H1 (cell line): ENCODE measurements at regions not wholly inside any gene's neighbourhood (a gene's known extent, or its start where the extent isn't known, plus 50 kb on each side); places are given as distances from the start of the nearest gene placed in this dataset.

Experiments
- CTCF ChIA-PET: fragments of 300-600 bp; sonication (Branson Sonifier 250); formaldehyde crosslinking; loops from one replicate; lab custom pipeline; 2021; ENCODE audit not compliant: partially characterized antibody; lab: Charles Lee
- POLR2A ChIA-PET: fragments of 300-600 bp; sonication (Branson Sonifier 250); formaldehyde crosslinking; loops from one replicate; lab custom pipeline; 2021; ENCODE audit warnings: inconsistent platforms; ENCODE audit not compliant: partially characterized antibody; lab: Charles Lee
- DNase-seq, 2 experiments: peaks; one replicate each; pipeline versions ENCODE4 v3.0.0 to v3.0.0-alpha.2; 2010 to 2022; ENCODE audit warnings: low spot score in 2 of 2, low read depth in 1 of 2, mixed read lengths in 1 of 2
- FAIRE-seq: peaks from 2 replicates; lab custom pipeline; 2011; peaks lifted over from hg19 to GRCh38; lab: Jason Lieb, UNC
- H2AFZ ChIP-seq: 2 replicates; pipeline ENCODE4 v1.8.1; 2012; ENCODE audit warnings: low read length, inconsistent platforms
- H2AK5ac ChIP-seq: 2 replicates; pipeline ENCODE4 v1.6.1; 2013; ENCODE audit warnings: low read depth, low read length
- H2BK120ac ChIP-seq: replicated peaks from 2 replicates; pipeline ENCODE3; 2013; ENCODE audit warnings: low read depth, low read length, inconsistent platforms
- H2BK12ac ChIP-seq: 2 replicates; pipeline ENCODE4 v1.6.1; 2013; ENCODE audit warnings: low read depth, low read length
- H2BK15ac ChIP-seq: 2 replicates; pipeline ENCODE4 v1.6.1; 2013; ENCODE audit warnings: low read length
- H2BK20ac ChIP-seq: 2 replicates; pipeline ENCODE4 v1.6.1; 2013; ENCODE audit warnings: low read length
- H2BK5ac ChIP-seq: 2 replicates; pipeline ENCODE4 v1.6.1; 2013; ENCODE audit warnings: low read depth, low read length
- H3K14ac ChIP-seq: 2 replicates; pipeline ENCODE4 v1.6.1; 2013; ENCODE audit warnings: inconsistent platforms; ENCODE audit not compliant: insufficient read length
- H3K18ac ChIP-seq: 2 replicates; pipeline ENCODE4 v1.6.1; 2013; ENCODE audit warnings: low read length; ENCODE audit errors: extremely low read depth
- H3K23ac ChIP-seq: 2 replicates; pipeline ENCODE4 v1.6.1; 2013; ENCODE audit warnings: inconsistent platforms; ENCODE audit not compliant: insufficient read length
- H3K23me2 ChIP-seq: 2 replicates; pipeline ENCODE4 v1.6.1; 2013; ENCODE audit warnings: low read depth, low read length
- H3K27ac ChIP-seq: 2 replicates; pipeline ENCODE4 v1.6.1; 2011; ENCODE audit warnings: low read depth, low read length, inconsistent platforms
- H3K27me3 ChIP-seq, 4 experiments: replicated peaks in 1 of 4; 1 replicate in 1 of 4; 2 replicates in 3 of 4; pipeline versions ENCODE4 v1.6.1 to v1.8.1; 2011 to 2013; ENCODE audit warnings: low read length in 3 of 4, mild to moderate bottlenecking in 3 of 4, inconsistent platforms in 2 of 4, mixed read lengths in 2 of 4, moderate library complexity in 1 of 4; ENCODE audit not compliant: control insufficient read depth in 3 of 4, insufficient read depth in 3 of 4; ENCODE audit errors: extremely low read depth in 1 of 4
- H3K36me3 ChIP-seq, 4 experiments: 2 replicates each; pipeline versions ENCODE4 v1.6.1 to v1.8.1; 2011 to 2013; ENCODE audit warnings: mild to moderate bottlenecking in 4 of 4, low read length in 3 of 4, moderate library complexity in 2 of 4, control low read depth in 1 of 4, inconsistent platforms in 1 of 4; ENCODE audit not compliant: insufficient read depth in 4 of 4, control insufficient read depth in 2 of 4
- H3K4ac ChIP-seq: replicated peaks from 2 replicates; pipeline ENCODE3; 2013; ENCODE audit warnings: low read length, low read depth, mixed read lengths, inconsistent platforms; ENCODE audit not compliant: insufficient read length
- H3K4me1 ChIP-seq, 4 experiments: replicated peaks in 1 of 4; 1 replicate in 1 of 4; 2 replicates in 3 of 4; pipeline versions ENCODE4 v1.6.1 to v1.8.1; 2011 to 2013; ENCODE audit warnings: low read length in 3 of 4, inconsistent platforms in 2 of 4, mixed read lengths in 1 of 4; ENCODE audit not compliant: insufficient read depth in 4 of 4, control insufficient read depth in 3 of 4
- H3K4me2 ChIP-seq, 2 experiments: 2 replicates each; pipeline versions ENCODE4 v1.6.1 to v1.8.1; 2011 to 2013; ENCODE audit warnings: low read depth in 2 of 2, low read length in 2 of 2, control low read depth in 1 of 2, inconsistent platforms in 1 of 2, mild to moderate bottlenecking in 1 of 2; ENCODE audit not compliant: insufficient read depth in 1 of 2
- H3K4me3 ChIP-seq, 4 experiments: fragments of 200-600, 300-600 bp in 1 of 4; sonication (generic), shearing (Covaris generic), sonication (Bioruptor Twin) in 1 of 4; 2 replicates each; pipeline versions ENCODE4 v1.5.1 to v1.8.1; 2011 to 2016; ENCODE audit warnings: low read length in 4 of 4, low read depth in 3 of 4, control low read depth in 2 of 4, inconsistent platforms in 2 of 4, mild to moderate bottlenecking in 2 of 4, mixed read lengths in 1 of 4, moderate library complexity in 1 of 4; ENCODE audit not compliant: insufficient read depth in 2 of 4; ENCODE audit errors: extremely low read depth in 1 of 4
- H3K56ac ChIP-seq: replicated peaks from 2 replicates; pipeline ENCODE3; 2013; ENCODE audit warnings: low read depth, mild to moderate bottlenecking, mixed read lengths, low read length, inconsistent platforms; ENCODE audit not compliant: insufficient read length
- H3K79me1 ChIP-seq: 2 replicates; pipeline ENCODE4 v1.6.1; 2013; ENCODE audit warnings: low read depth, low read length, control low read depth
- H3K79me2 ChIP-seq, 2 experiments: 2 replicates each; pipeline versions ENCODE4 v1.6.1 to v1.8.1; 2012 to 2013; ENCODE audit warnings: low read length in 2 of 2, mild to moderate bottlenecking in 2 of 2, inconsistent platforms in 1 of 2; ENCODE audit not compliant: insufficient read depth in 2 of 2, control insufficient read depth in 1 of 2
- H3K9ac ChIP-seq, 4 experiments: replicated peaks in 1 of 4; 1 replicate in 1 of 4; 2 replicates in 3 of 4; pipeline versions ENCODE4 v1.6.1 to v1.8.1; 2011 to 2013; ENCODE audit warnings: low read depth in 3 of 4, low read length in 3 of 4, control low read depth in 2 of 4, mild to moderate bottlenecking in 2 of 4, moderate library complexity in 2 of 4, inconsistent platforms in 1 of 4; ENCODE audit errors: extremely low read depth in 1 of 4
- H3K9me3 ChIP-seq, 2 experiments: 2 replicates each; pipeline versions ENCODE4 v1.6.1 to v1.8.1; 2012 to 2013; ENCODE audit warnings: mild to moderate bottlenecking in 2 of 2, moderate library complexity in 2 of 2, control low read depth in 1 of 2, inconsistent platforms in 1 of 2, low read depth in 1 of 2, low read length in 1 of 2, mixed read lengths in 1 of 2; ENCODE audit not compliant: insufficient read depth in 2 of 2
- H4K20me1 ChIP-seq, 2 experiments: replicated peaks in 1 of 2; 2 replicates each; pipeline versions ENCODE3 to v1.8.1; 2011 to 2013; ENCODE audit warnings: inconsistent platforms in 2 of 2, low read length in 2 of 2, mild to moderate bottlenecking in 1 of 2; ENCODE audit not compliant: insufficient read depth in 2 of 2, control insufficient read depth in 1 of 2
- H4K5ac ChIP-seq: 2 replicates; pipeline ENCODE4 v1.6.1; 2013; ENCODE audit warnings: low read length, low read depth, mixed read lengths, inconsistent platforms; ENCODE audit not compliant: insufficient read length
- H4K8ac ChIP-seq: 2 replicates; pipeline ENCODE4 v1.8.0; 2013; ENCODE audit warnings: mild to moderate bottlenecking, moderate library complexity, low read length, inconsistent platforms; ENCODE audit not compliant: insufficient read depth; ENCODE audit errors: extremely low read depth
- H4K91ac ChIP-seq: replicated peaks from 2 replicates; pipeline ENCODE3; 2013; ENCODE audit warnings: low read length, mixed read lengths, inconsistent platforms; ENCODE audit not compliant: insufficient read length
- EGR1 ChIP-seq: IDR thresholded peaks from 2 replicates; pipeline ENCODE4 v1.6.1; 2011; ENCODE audit warnings: low read depth, low read length, borderline replicate concordance
- PHF8 ChIP-seq: fragments of 200-600 bp; sonication (generic); conservative IDR thresholded peaks from 2 replicates; pipeline ENCODE4 v1.7.1; 2012; ENCODE audit warnings: low read depth, mild to moderate bottlenecking, inconsistent platforms, low read length, moderate library complexity
- RAD21 ChIP-seq, 2 experiments: IDR thresholded peaks in 1 of 2; conservative IDR thresholded peaks in 1 of 2; 2 replicates each; pipeline ENCODE4 v1.6.1; 2011; ENCODE audit warnings: low read depth in 2 of 2, low read length in 2 of 2, improper control_type of control experiment in 1 of 2, inconsistent platforms in 1 of 2, mild to moderate bottlenecking in 1 of 2, moderate library complexity in 1 of 2
- WGBS, 2 experiments: shearing (Covaris generic) in 1 of 2; methylation state at CpG; one replicate each; pipeline versions ENCODE4 v1.1.6 to v1.1.7; 2013 to 2015; ENCODE audit warnings: low lambda C conversion rate in 2 of 2, mixed read lengths in 2 of 2, inconsistent platforms in 1 of 2, low coverage in 1 of 2, missing lambda C conversion rate in 1 of 2; ENCODE audit not compliant: insufficient replicate concordance in 2 of 2, insufficient coverage in 1 of 2, insufficient read length in 1 of 2; ENCODE audit errors: extremely low coverage in 1 of 2, missing lambda C conversion rate in 1 of 2; 5-methylcytosine and 5-hydroxymethylcytosine counted together
- TF ChIP-seq, protein P1 (sequence below): IDR thresholded peaks from 2 replicates; pipeline ENCODE4 v1.6.1; 2012; ENCODE audit warnings: low read length, inconsistent platforms
- TF ChIP-seq, protein P2 (sequence below), 3 experiments: IDR thresholded peaks; 1 replicate in 2 of 3; 2 replicates in 1 of 3; pipeline versions ENCODE4 v1.5.1 to v1.6.1; 2011; ENCODE audit warnings: low read length in 3 of 3, mild to moderate bottlenecking in 3 of 3, inconsistent platforms in 2 of 3, low read depth in 1 of 3, moderate library complexity in 1 of 3; ENCODE audit not compliant: insufficient read depth in 1 of 3; ENCODE audit errors: control extremely low read depth in 1 of 3

DNA sequence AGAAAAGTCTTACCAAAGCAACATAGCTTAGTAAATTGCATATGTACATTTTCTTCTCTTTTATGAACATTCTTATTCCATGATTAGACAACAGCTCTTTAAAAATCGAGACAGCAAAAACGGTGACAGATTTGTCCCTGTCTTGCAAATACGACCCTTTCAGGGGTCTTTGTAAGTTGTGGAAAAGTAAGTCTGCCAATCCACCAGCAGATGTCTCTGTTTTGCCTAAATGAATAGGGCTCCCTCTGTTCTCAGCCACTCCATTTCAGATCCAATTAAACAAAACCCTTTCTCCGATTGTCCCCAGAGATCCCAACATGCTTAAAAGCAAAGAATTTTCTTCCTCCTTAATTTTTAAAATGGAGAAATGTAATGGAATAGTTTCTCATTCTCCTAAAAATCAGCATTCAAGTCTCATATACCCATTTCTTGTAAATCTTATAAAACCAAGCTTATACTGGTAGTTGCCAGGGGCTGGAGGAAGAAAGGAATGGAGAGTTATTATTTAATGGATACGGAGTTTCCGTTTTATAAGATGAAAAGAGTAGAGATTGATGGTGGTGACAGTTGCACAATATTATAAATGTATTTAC, 61.0 kb upstream of the NFE2L3 start:
- peak; percentile 90 for FAIRE-seq
- POLR2A ChIA-PET, result interaction anchor here (0.6 to 18.1 kb wide), 12 partner anchors 9 to 154 kb away, joined by 3 to 230 read pairs (median 6); partner anchors contain the start of genes CBX3, HNRNPA2B1 and NFE2L3
- H3K4ac ChIP-seq, result no peak overlapping the region

More for the DNA sequence above, 61.0 kb upstream of the NFE2L3 start:
- Histone ChIP-seq H3K23ac (no peak overlapping the region), H3K36me3 (no peaks in the 10 kb centered on the region), H4K8ac (no peak overlapping the region), H3K4me3 (peak overlapping the region in 1 of 4 experiments; percentile 19; a peak in 1 of 8 replicates), H3K79me2 (no peaks in the 10 kb centered on the region), H2BK120ac (no peak overlapping the region), H4K20me1 (no peaks in the 10 kb centered on the region), H4K5ac (no peak overlapping the region), H2AFZ (0 out of 2 replicates have a peak overlapping the region, but pooled peaks have one; percentile 0), H2BK15ac (no peak overlapping the region), H3K4me1 (peaks cover 0 to 3% (median 3%) of the 10 kb centered on the region in 4 experiments; a peak in 3 of 7 replicates), H3K4me2 (peak overlapping the region in 1 of 2 experiments; percentile 56; a peak in 3 of 4 replicates), H2BK12ac (no peak overlapping the region; the same call in 1 of the 2 replicates), H3K18ac (no peak overlapping the region), H4K91ac (no peak overlapping the region), H3K9ac (no peak overlapping the region), H2BK5ac (no peak overlapping the region), H3K14ac (no peak overlapping the region), H3K56ac (no peak overlapping the region), H3K9me3 (no peaks in the 10 kb centered on the region), H2AK5ac (no peak overlapping the region), H3K79me1 (no peaks in the 10 kb centered on the region), H2BK20ac (no peak overlapping the region), H3K23me2 (no peaks in the 10 kb centered on the region; the same call in 1 of the 2 replicates), H3K27ac (no peak overlapping the region), H3K27me3 (no peaks in the 10 kb centered on the region)
- TF ChIP-seq EGR1 (no peak), RAD21 (IDR thresholded peaks at IDR 0.05 in 1 of 2, conservative IDR thresholded peaks at IDR 0.05 in 1 of 2; ENCODE audit: low read depth in 2 of 2, low read length in 2 of 2) (peak; percentile 84 to 87), PHF8 (no peak)
- TF ChIP-seq, protein P1, sequence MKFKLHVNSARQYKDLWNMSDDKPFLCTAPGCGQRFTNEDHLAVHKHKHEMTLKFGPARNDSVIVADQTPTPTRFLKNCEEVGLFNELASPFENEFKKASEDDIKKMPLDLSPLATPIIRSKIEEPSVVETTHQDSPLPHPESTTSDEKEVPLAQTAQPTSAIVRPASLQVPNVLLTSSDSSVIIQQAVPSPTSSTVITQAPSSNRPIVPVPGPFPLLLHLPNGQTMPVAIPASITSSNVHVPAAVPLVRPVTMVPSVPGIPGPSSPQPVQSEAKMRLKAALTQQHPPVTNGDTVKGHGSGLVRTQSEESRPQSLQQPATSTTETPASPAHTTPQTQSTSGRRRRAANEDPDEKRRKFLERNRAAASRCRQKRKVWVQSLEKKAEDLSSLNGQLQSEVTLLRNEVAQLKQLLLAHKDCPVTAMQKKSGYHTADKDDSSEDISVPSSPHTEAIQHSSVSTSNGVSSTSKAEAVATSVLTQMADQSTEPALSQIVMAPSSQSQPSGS, result no peak
- TF ChIP-seq, protein P2, sequence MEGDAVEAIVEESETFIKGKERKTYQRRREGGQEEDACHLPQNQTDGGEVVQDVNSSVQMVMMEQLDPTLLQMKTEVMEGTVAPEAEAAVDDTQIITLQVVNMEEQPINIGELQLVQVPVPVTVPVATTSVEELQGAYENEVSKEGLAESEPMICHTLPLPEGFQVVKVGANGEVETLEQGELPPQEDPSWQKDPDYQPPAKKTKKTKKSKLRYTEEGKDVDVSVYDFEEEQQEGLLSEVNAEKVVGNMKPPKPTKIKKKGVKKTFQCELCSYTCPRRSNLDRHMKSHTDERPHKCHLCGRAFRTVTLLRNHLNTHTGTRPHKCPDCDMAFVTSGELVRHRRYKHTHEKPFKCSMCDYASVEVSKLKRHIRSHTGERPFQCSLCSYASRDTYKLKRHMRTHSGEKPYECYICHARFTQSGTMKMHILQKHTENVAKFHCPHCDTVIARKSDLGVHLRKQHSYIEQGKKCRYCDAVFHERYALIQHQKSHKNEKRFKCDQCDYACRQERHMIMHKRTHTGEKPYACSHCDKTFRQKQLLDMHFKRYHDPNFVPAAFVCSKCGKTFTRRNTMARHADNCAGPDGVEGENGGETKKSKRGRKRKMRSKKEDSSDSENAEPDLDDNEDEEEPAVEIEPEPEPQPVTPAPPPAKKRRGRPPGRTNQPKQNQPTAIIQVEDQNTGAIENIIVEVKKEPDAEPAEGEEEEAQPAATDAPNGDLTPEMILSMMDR (IDR thresholded peaks at IDR 0.05; ENCODE audit: control extremely low read depth in 1 of 3, insufficient read depth in 1 of 3, low read depth in 1 of 3, low read length in 3 of 3), result peak in 2 of 3 experiments; percentile 63 to 76; a peak in 3 of 4 replicates
- CTCF ChIA-PET, result interaction anchor here (0.7 to 5.8 kb wide), 55 partner anchors 8 to 287 kb away, joined by 3 to 79 read pairs (median 5); partner anchors contain the start of gene NFE2L3
- DNase-seq, result no peak
- 39% methylated on average over 6 of the region's 6 CpGs; no CpG with 5 or more reads in 1 of the 2 experiments for WGBS, 2 experiments
